K562 (cell line): ENCODE measurements at regions not wholly inside any gene's neighbourhood (a gene's known extent, or its start where the extent isn't known, plus 50 kb on each side); places are given as distances from the start of the nearest gene placed in this dataset.
"Not testable (repeated sequence)": the region's sequence is repeated elsewhere in the genome, so short reads cannot be mapped to it uniquely, and the experiment has no call there.

Experiments
- ATAC-seq: fragments of 200-7000 bp; cut with Tn5 transposase; 3 replicates; pipeline ENCODE4 v1.9.1; 2020; ENCODE audit warnings: moderate library complexity
- BruUV-seq: library from RNA; stranded (reverse); fragments of 400-500 nt; replicated peaks from 2 replicates; lab custom pipeline; 2021; lab: Mats Ljungman, UMichigan
- CTCF ChIA-PET: fragments of 300-600 bp; formaldehyde crosslinking; extraction: SDS; loops from one replicate; lab custom pipeline; 2021; ENCODE audit warnings: low intra/inter-chr PET ratio; lab: Yijun Ruan, JAX
- POLR2A ChIA-PET: fragments of 300-600, 350-650 bp; sonication (Branson Sonifier 250); formaldehyde crosslinking; extraction: SDS; loops from one replicate; lab custom pipeline; 2021; ENCODE audit warnings: antibody characterized with exemption, inconsistent platforms; lab: Yijun Ruan, JAX
- DNase-seq, 4 experiments: peaks; one replicate each; pipeline versions ENCODE4 v3.0.0 to v3.0.0-alpha.2; 2011 to 2018; ENCODE audit warnings: low spot score in 3 of 4, mixed read lengths in 3 of 4; ENCODE audit errors: extremely low read depth in 1 of 4
- FAIRE-seq: peaks from 2 replicates; lab custom pipeline; 2011; peaks lifted over from hg19 to GRCh38; lab: Jason Lieb, UNC
- H2AFZ ChIP-seq: 2 replicates; pipeline ENCODE4 v1.6.0; 2011; ENCODE audit warnings: low read depth, low read length, control low read depth, inconsistent platforms
- H3K27ac ChIP-seq: fragments of 200-600 bp; 3 replicates; pipeline ENCODE4 v1.8.0; 2011; ENCODE audit warnings: low read depth, mild to moderate bottlenecking, control low read depth, inconsistent platforms, low read length, moderate library complexity, mixed read lengths; ENCODE audit errors: extremely low read depth
- H3K27me3 ChIP-seq, 2 experiments: fragments of 300-600 bp in 1 of 2; 2 replicates in 1 of 2; 3 replicates in 1 of 2; pipeline versions ENCODE4 v1.6.0 to v1.8.0; 2011; ENCODE audit warnings: inconsistent platforms in 2 of 2, low read length in 2 of 2, mild to moderate bottlenecking in 1 of 2, mixed read lengths in 1 of 2, moderate library complexity in 1 of 2; ENCODE audit not compliant: control insufficient read depth in 2 of 2, insufficient read depth in 2 of 2
- H3K36me3 ChIP-seq: fragments of 300-600 bp; 3 replicates; pipeline ENCODE4 v1.8.0; 2011; ENCODE audit warnings: mild to moderate bottlenecking, low read length, inconsistent platforms; ENCODE audit not compliant: control insufficient read depth, insufficient read depth
- H3K4me1 ChIP-seq, 2 experiments: fragments of 200-600 bp in 1 of 2; replicated peaks in 1 of 2; 2 replicates in 1 of 2; 3 replicates in 1 of 2; pipeline versions ENCODE4 v1.5.1 to v1.8.0; 2011; ENCODE audit warnings: inconsistent platforms in 2 of 2, low read length in 2 of 2, mild to moderate bottlenecking in 1 of 2, mixed read lengths in 1 of 2, moderate library complexity in 1 of 2; ENCODE audit not compliant: control insufficient read depth in 2 of 2, insufficient read depth in 2 of 2
- H3K4me2 ChIP-seq: 2 replicates; pipeline ENCODE4 v1.6.1; 2011; ENCODE audit warnings: low read length, control low read depth, inconsistent platforms, mixed read lengths; ENCODE audit not compliant: insufficient read depth
- H3K4me3 ChIP-seq: fragments of 200-600 bp; sonication (generic), shearing (Covaris generic); 2 replicates; pipeline ENCODE4 v1.5.1; 2016; ENCODE audit warnings: control low read depth, inconsistent platforms
- H3K79me2 ChIP-seq: fragments of 200-600 bp; 3 replicates; pipeline ENCODE4 v1.8.0; 2011; ENCODE audit warnings: low read length, inconsistent platforms; ENCODE audit not compliant: control insufficient read depth, insufficient read depth
- H3K9ac ChIP-seq, 2 experiments: 2 replicates each; pipeline versions ENCODE4 v1.6.0 to v1.6.1; 2011; ENCODE audit warnings: low read depth in 2 of 2, low read length in 2 of 2, control low read depth in 1 of 2, inconsistent platforms in 1 of 2, mild to moderate bottlenecking in 1 of 2, mixed read lengths in 1 of 2; ENCODE audit not compliant: insufficient read depth in 1 of 2
- H3K9me1 ChIP-seq: one replicate; pipeline ENCODE4 v1.6.0; 2011; ENCODE audit warnings: inconsistent platforms, mild to moderate bottlenecking, low read length, moderate library complexity; ENCODE audit not compliant: control insufficient read depth, insufficient read depth
- H3K9me3 ChIP-seq: replicated peaks from 2 replicates; pipeline ENCODE4 v1.5.1; 2011; ENCODE audit warnings: low read depth, low read length, inconsistent platforms; ENCODE audit not compliant: control insufficient read depth, insufficient read depth
- H4K20me1 ChIP-seq: replicated peaks from 2 replicates; pipeline ENCODE4 v1.6.1; 2011; ENCODE audit warnings: low read length, inconsistent platforms, mixed read lengths; ENCODE audit not compliant: control insufficient read depth, insufficient read depth
- ZFP36 ChIP-seq: fragments of 150-350 bp; IDR thresholded peaks from 2 replicates; pipeline ENCODE4 v1.6.1; 2018; ENCODE audit warnings: low read length, low read depth; ENCODE audit not compliant: partially characterized antibody
- ZNF263 ChIP-seq: sonication (generic); formaldehyde crosslinking; IDR thresholded peaks from 2 replicates; pipeline ENCODE4 v1.8.0; 2022; ENCODE audit warnings: mild to moderate bottlenecking, missing genetic modification reagents, borderline replicate concordance
- WGBS: fragments of 100-300 bp; shearing (Covaris generic); methylation state at CpG from one replicate; pipeline ENCODE4 v1.1.6; 2016; ENCODE audit warnings: low coverage, mixed read lengths; ENCODE audit not compliant: insufficient coverage; ENCODE audit errors: missing lambda C conversion rate; 5-methylcytosine and 5-hydroxymethylcytosine counted together
- in situ Hi-C: fragments of 300-500 bp; cut with MboI; formaldehyde crosslinking; loops from 4 replicates; pipeline ENCODE4 v1.15.0; 2018; ENCODE audit warnings: inconsistent platforms, mixed read lengths
- intact Hi-C: fragments of 100-400 bp; cut with micrococcal nuclease; formaldehyde crosslinking; loops from 2 replicates; pipeline ENCODE4 v1.14.2; 2022

- H3K4me3 ChIP-seq, POLR2A ChIA-PET, H3K27me3 ChIP-seq, CTCF ChIA-PET, H3K36me3 ChIP-seq, H3K9me3 ChIP-seq, H3K9ac ChIP-seq, H3K27ac ChIP-seq, H4K20me1 ChIP-seq: not testable (repeated sequence)
- peak; percentile 69 for TF ChIP-seq ZFP36
- TF ChIP-seq, all 486 proteins: peak for 1; not testable (repeated sequence) for 485
- in situ Hi-C loops, H3K4me1 ChIP-seq, BruUV-seq, H3K79me2 ChIP-seq, ATAC-seq, intact Hi-C loops, DNase-seq, H3K9me1 ChIP-seq, FAIRE-seq, H3K4me2 ChIP-seq, H2AFZ ChIP-seq: not testable (repeated sequence)
- WGBS = 0% methylated on average over 4 of the region's 4 CpGs
These were observed 104.4 kb downstream of the ASB1 start for GRCh38 chr2:238531017-238531645.

DNA sequence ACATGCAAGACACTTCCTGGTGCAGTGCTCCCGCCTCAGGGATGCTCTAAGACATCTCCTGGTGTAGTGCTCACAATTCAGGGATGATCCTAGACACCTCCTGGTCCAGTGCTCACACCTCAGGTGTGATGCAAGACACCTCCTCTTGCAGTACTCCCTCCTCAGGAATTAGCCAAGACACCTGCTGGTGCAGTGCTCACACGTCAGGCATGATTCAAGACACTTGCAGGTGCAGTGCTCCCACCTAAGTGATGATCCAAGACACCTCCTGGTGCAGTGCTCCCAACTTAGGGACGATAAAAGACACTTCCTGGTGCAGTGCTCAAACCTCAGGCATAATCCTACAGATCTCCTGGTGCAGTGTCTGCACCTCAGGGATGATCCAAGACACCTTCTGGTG lies 117.0 kb downstream of the ASB1 start:
- FAIRE-seq, POLR2A ChIA-PET: not testable (repeated sequence)

More for the DNA sequence above, 117.0 kb downstream of the ASB1 start:
- 7% methylated on average over 3 of the region's 3 CpGs for WGBS
- CTCF ChIA-PET, in situ Hi-C loops, ATAC-seq, H3K27me3 ChIP-seq, H2AFZ ChIP-seq, DNase-seq, H3K27ac ChIP-seq, H3K4me3 ChIP-seq, H3K4me1 ChIP-seq, H3K9me1 ChIP-seq, H3K4me2 ChIP-seq, H3K79me2 ChIP-seq, intact Hi-C loops, H3K9ac ChIP-seq, H4K20me1 ChIP-seq, H3K9me3 ChIP-seq, BruUV-seq, H3K36me3 ChIP-seq: not testable (repeated sequence)
- peak; percentile 66 for TF ChIP-seq ZNF263 (CRISPR knock-in tag)
